H1 (cell line): ENCODE measurements at regions not wholly inside any gene's neighbourhood (a gene's known extent, or its start where the extent isn't known, plus 50 kb on each side); places are given as distances from the start of the nearest gene placed in this dataset.
"Not testable (repeated sequence)": the region's sequence is repeated elsewhere in the genome, so short reads cannot be mapped to it uniquely, and the experiment has no call there.

Experiments
- CREB1 ChIP-seq: IDR thresholded peaks from 2 replicates; pipeline ENCODE4 v1.6.1; 2012; ENCODE audit warnings: inconsistent platforms
- EZH2 ChIP-seq: fragments of 200-600 bp; sonication (generic); IDR thresholded peaks from 2 replicates; pipeline ENCODE4 v1.7.1; 2012; ENCODE audit warnings: low read depth, mild to moderate bottlenecking, moderate library complexity, low read length, inconsistent platforms; ENCODE audit not compliant: severe bottlenecking
- GABPA ChIP-seq: IDR thresholded peaks from 2 replicates; pipeline ENCODE4 v1.6.1; 2011; ENCODE audit warnings: mild to moderate bottlenecking, low read length, moderate library complexity, borderline replicate concordance; ENCODE audit not compliant: insufficient read depth
- JUN ChIP-seq: IDR thresholded peaks from 2 replicates; pipeline ENCODE4 v1.6.1; 2011; ENCODE audit warnings: low read depth, mild to moderate bottlenecking, improper control_type of control experiment, low read length
- JUND ChIP-seq: IDR thresholded peaks from 2 replicates; pipeline ENCODE4 v1.6.1; 2011; ENCODE audit warnings: mild to moderate bottlenecking, improper control_type of control experiment, low read length
- KDM1A ChIP-seq: fragments of 200-600, 300-600 bp; sonication (generic); IDR thresholded peaks from 2 replicates; pipeline ENCODE4 v1.7.1; 2016; ENCODE audit warnings: mild to moderate bottlenecking, low read length, borderline replicate concordance
- POLR2A ChIP-seq, 2 experiments: IDR thresholded peaks; 1 replicate in 1 of 2; 2 replicates in 1 of 2; pipeline ENCODE4 v1.6.1; 2011; ENCODE audit warnings: low read depth in 2 of 2, low read length in 2 of 2, mild to moderate bottlenecking in 2 of 2; ENCODE audit errors: control extremely low read depth in 1 of 2
- POLR2AphosphoS5 ChIP-seq: IDR thresholded peaks from 2 replicates; pipeline ENCODE4 v1.6.1; 2011; ENCODE audit warnings: low read depth, low read length
- SIN3A ChIP-seq, 2 experiments: IDR thresholded peaks in 1 of 2; conservative IDR thresholded peaks in 1 of 2; 2 replicates each; pipeline ENCODE4 v1.6.1; 2011 to 2012; ENCODE audit warnings: low read length in 2 of 2, improper control_type of control experiment in 1 of 2, low read depth in 1 of 2, mild to moderate bottlenecking in 1 of 2
- SP1 ChIP-seq: IDR thresholded peaks from 2 replicates; pipeline ENCODE4 v1.6.1; 2011; ENCODE audit warnings: low read depth, low read length
- SUZ12 ChIP-seq: fragments of 200-600 bp; sonication (generic); IDR thresholded peaks from 2 replicates; pipeline ENCODE4 v1.6.1; 2012; ENCODE audit warnings: mild to moderate bottlenecking, inconsistent platforms, low read length, moderate library complexity, mixed read lengths
- TF ChIP-seq, protein P1 (sequence below): IDR thresholded peaks from 2 replicates; pipeline ENCODE4 v1.6.1; 2011; ENCODE audit warnings: low read length, improper control_type of control experiment
- TF ChIP-seq, protein P2 (sequence below), 3 experiments: IDR thresholded peaks; 1 replicate in 2 of 3; 2 replicates in 1 of 3; pipeline versions ENCODE4 v1.5.1 to v1.6.1; 2011; ENCODE audit warnings: low read length in 3 of 3, mild to moderate bottlenecking in 3 of 3, inconsistent platforms in 2 of 3, low read depth in 1 of 3, moderate library complexity in 1 of 3; ENCODE audit not compliant: insufficient read depth in 1 of 3; ENCODE audit errors: control extremely low read depth in 1 of 3
- TF ChIP-seq, protein P3 (sequence below): IDR thresholded peaks from 2 replicates; pipeline ENCODE4 v1.6.1; 2011; ENCODE audit warnings: low read depth, mild to moderate bottlenecking, low read length; ENCODE audit not compliant: insufficient read depth

DNA sequence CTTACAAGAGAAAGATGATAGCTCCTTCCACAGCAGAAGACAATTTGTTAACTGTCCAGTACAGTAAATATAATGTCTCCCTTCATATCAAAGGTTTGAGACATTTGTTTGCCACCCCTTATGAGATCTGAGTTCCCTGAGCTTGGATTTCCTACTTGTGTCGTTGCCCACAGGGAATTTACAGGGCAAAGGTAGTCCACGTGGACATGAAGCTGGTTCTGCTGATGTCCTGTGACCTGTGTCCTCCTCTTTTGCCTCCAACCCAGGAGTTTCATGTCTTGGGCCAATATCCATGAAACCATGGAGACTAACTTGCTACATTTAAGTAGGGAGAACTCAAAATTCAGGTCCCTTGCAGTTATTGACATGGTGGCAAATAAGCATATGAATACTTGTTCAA is 172.2 kb upstream of the KCTD7 start:
- not testable (repeated sequence) for TF ChIP-seq SP1; POLR2A (IDR thresholded peaks at IDR 0.05; ENCODE audit: control extremely low read depth in 1 of 2, low read depth in 2 of 2, low read length in 2 of 2); JUND; SIN3A (conservative IDR thresholded peaks at IDR 0.05 in 1 of 2, IDR thresholded peaks at IDR 0.05 in 1 of 2; ENCODE audit: low read depth in 1 of 2, low read length in 2 of 2); GABPA; EZH2; CREB1; SUZ12; JUN; POLR2AphosphoS5; KDM1A
- TF ChIP-seq, protein P1, sequence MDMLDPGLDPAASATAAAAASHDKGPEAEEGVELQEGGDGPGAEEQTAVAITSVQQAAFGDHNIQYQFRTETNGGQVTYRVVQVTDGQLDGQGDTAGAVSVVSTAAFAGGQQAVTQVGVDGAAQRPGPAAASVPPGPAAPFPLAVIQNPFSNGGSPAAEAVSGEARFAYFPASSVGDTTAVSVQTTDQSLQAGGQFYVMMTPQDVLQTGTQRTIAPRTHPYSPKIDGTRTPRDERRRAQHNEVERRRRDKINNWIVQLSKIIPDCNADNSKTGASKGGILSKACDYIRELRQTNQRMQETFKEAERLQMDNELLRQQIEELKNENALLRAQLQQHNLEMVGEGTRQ, result not testable (repeated sequence)
- TF ChIP-seq, protein P2, sequence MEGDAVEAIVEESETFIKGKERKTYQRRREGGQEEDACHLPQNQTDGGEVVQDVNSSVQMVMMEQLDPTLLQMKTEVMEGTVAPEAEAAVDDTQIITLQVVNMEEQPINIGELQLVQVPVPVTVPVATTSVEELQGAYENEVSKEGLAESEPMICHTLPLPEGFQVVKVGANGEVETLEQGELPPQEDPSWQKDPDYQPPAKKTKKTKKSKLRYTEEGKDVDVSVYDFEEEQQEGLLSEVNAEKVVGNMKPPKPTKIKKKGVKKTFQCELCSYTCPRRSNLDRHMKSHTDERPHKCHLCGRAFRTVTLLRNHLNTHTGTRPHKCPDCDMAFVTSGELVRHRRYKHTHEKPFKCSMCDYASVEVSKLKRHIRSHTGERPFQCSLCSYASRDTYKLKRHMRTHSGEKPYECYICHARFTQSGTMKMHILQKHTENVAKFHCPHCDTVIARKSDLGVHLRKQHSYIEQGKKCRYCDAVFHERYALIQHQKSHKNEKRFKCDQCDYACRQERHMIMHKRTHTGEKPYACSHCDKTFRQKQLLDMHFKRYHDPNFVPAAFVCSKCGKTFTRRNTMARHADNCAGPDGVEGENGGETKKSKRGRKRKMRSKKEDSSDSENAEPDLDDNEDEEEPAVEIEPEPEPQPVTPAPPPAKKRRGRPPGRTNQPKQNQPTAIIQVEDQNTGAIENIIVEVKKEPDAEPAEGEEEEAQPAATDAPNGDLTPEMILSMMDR (IDR thresholded peaks at IDR 0.05; ENCODE audit: control extremely low read depth in 1 of 3, insufficient read depth in 1 of 3, low read depth in 1 of 3, low read length in 3 of 3), result not testable (repeated sequence)
- TF ChIP-seq, protein P3, sequence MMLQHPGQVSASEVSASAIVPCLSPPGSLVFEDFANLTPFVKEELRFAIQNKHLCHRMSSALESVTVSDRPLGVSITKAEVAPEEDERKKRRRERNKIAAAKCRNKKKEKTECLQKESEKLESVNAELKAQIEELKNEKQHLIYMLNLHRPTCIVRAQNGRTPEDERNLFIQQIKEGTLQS, result not testable (repeated sequence)
